H1 (cell line): ENCODE measurements at regions not wholly inside any gene's neighbourhood (a gene's known extent, or its start where the extent isn't known, plus 50 kb on each side); places are given as distances from the start of the nearest gene placed in this dataset.
A peak's percentile ranks its signal among the peaks of the same experiment; 100 is the strongest.

ENCODE experiments used
- CTCF ChIA-PET: fragments of 300-600 bp; sonication (Branson Sonifier 250); formaldehyde crosslinking; loops from one replicate; lab custom pipeline; 2021; ENCODE audit not compliant: partially characterized antibody; lab: Charles Lee
- POLR2A ChIA-PET: fragments of 300-600 bp; sonication (Branson Sonifier 250); formaldehyde crosslinking; loops from one replicate; lab custom pipeline; 2021; ENCODE audit warnings: inconsistent platforms; ENCODE audit not compliant: partially characterized antibody; lab: Charles Lee
- DNase-seq, 2 experiments: peaks; one replicate each; pipeline versions ENCODE4 v3.0.0 to v3.0.0-alpha.2; 2010 to 2022; ENCODE audit warnings: low spot score in 2 of 2, low read depth in 1 of 2, mixed read lengths in 1 of 2
- FAIRE-seq: peaks from 2 replicates; lab custom pipeline; 2011; peaks lifted over from hg19 to GRCh38; lab: Jason Lieb, UNC
- H2AFZ ChIP-seq: 2 replicates; pipeline ENCODE4 v1.8.1; 2012; ENCODE audit warnings: low read length, inconsistent platforms
- H2AK5ac ChIP-seq: 2 replicates; pipeline ENCODE4 v1.6.1; 2013; ENCODE audit warnings: low read depth, low read length
- H2BK120ac ChIP-seq: replicated peaks from 2 replicates; pipeline ENCODE3; 2013; ENCODE audit warnings: low read depth, low read length, inconsistent platforms
- H2BK12ac ChIP-seq: 2 replicates; pipeline ENCODE4 v1.6.1; 2013; ENCODE audit warnings: low read depth, low read length
- H2BK15ac ChIP-seq: 2 replicates; pipeline ENCODE4 v1.6.1; 2013; ENCODE audit warnings: low read length
- H2BK20ac ChIP-seq: 2 replicates; pipeline ENCODE4 v1.6.1; 2013; ENCODE audit warnings: low read length
- H2BK5ac ChIP-seq: 2 replicates; pipeline ENCODE4 v1.6.1; 2013; ENCODE audit warnings: low read depth, low read length
- H3K14ac ChIP-seq: 2 replicates; pipeline ENCODE4 v1.6.1; 2013; ENCODE audit warnings: inconsistent platforms; ENCODE audit not compliant: insufficient read length
- H3K18ac ChIP-seq: 2 replicates; pipeline ENCODE4 v1.6.1; 2013; ENCODE audit warnings: low read length; ENCODE audit errors: extremely low read depth
- H3K23ac ChIP-seq: 2 replicates; pipeline ENCODE4 v1.6.1; 2013; ENCODE audit warnings: inconsistent platforms; ENCODE audit not compliant: insufficient read length
- H3K23me2 ChIP-seq: 2 replicates; pipeline ENCODE4 v1.6.1; 2013; ENCODE audit warnings: low read depth, low read length
- H3K27ac ChIP-seq: 2 replicates; pipeline ENCODE4 v1.6.1; 2011; ENCODE audit warnings: low read depth, low read length, inconsistent platforms
- H3K27me3 ChIP-seq, 4 experiments: replicated peaks in 1 of 4; 1 replicate in 1 of 4; 2 replicates in 3 of 4; pipeline versions ENCODE4 v1.6.1 to v1.8.1; 2011 to 2013; ENCODE audit warnings: low read length in 3 of 4, mild to moderate bottlenecking in 3 of 4, inconsistent platforms in 2 of 4, mixed read lengths in 2 of 4, moderate library complexity in 1 of 4; ENCODE audit not compliant: control insufficient read depth in 3 of 4, insufficient read depth in 3 of 4; ENCODE audit errors: extremely low read depth in 1 of 4
- H3K36me3 ChIP-seq, 4 experiments: 2 replicates each; pipeline versions ENCODE4 v1.6.1 to v1.8.1; 2011 to 2013; ENCODE audit warnings: mild to moderate bottlenecking in 4 of 4, low read length in 3 of 4, moderate library complexity in 2 of 4, control low read depth in 1 of 4, inconsistent platforms in 1 of 4; ENCODE audit not compliant: insufficient read depth in 4 of 4, control insufficient read depth in 2 of 4
- H3K4ac ChIP-seq: replicated peaks from 2 replicates; pipeline ENCODE3; 2013; ENCODE audit warnings: low read length, low read depth, mixed read lengths, inconsistent platforms; ENCODE audit not compliant: insufficient read length
- H3K4me1 ChIP-seq, 4 experiments: replicated peaks in 1 of 4; 1 replicate in 1 of 4; 2 replicates in 3 of 4; pipeline versions ENCODE4 v1.6.1 to v1.8.1; 2011 to 2013; ENCODE audit warnings: low read length in 3 of 4, inconsistent platforms in 2 of 4, mixed read lengths in 1 of 4; ENCODE audit not compliant: insufficient read depth in 4 of 4, control insufficient read depth in 3 of 4
- H3K4me2 ChIP-seq, 2 experiments: 2 replicates each; pipeline versions ENCODE4 v1.6.1 to v1.8.1; 2011 to 2013; ENCODE audit warnings: low read depth in 2 of 2, low read length in 2 of 2, control low read depth in 1 of 2, inconsistent platforms in 1 of 2, mild to moderate bottlenecking in 1 of 2; ENCODE audit not compliant: insufficient read depth in 1 of 2
- H3K4me3 ChIP-seq, 4 experiments: fragments of 200-600, 300-600 bp in 1 of 4; sonication (generic), shearing (Covaris generic), sonication (Bioruptor Twin) in 1 of 4; 2 replicates each; pipeline versions ENCODE4 v1.5.1 to v1.8.1; 2011 to 2016; ENCODE audit warnings: low read length in 4 of 4, low read depth in 3 of 4, control low read depth in 2 of 4, inconsistent platforms in 2 of 4, mild to moderate bottlenecking in 2 of 4, mixed read lengths in 1 of 4, moderate library complexity in 1 of 4; ENCODE audit not compliant: insufficient read depth in 2 of 4; ENCODE audit errors: extremely low read depth in 1 of 4
- H3K56ac ChIP-seq: replicated peaks from 2 replicates; pipeline ENCODE3; 2013; ENCODE audit warnings: low read depth, mild to moderate bottlenecking, mixed read lengths, low read length, inconsistent platforms; ENCODE audit not compliant: insufficient read length
- H3K79me1 ChIP-seq: 2 replicates; pipeline ENCODE4 v1.6.1; 2013; ENCODE audit warnings: low read depth, low read length, control low read depth
- H3K79me2 ChIP-seq, 2 experiments: 2 replicates each; pipeline versions ENCODE4 v1.6.1 to v1.8.1; 2012 to 2013; ENCODE audit warnings: low read length in 2 of 2, mild to moderate bottlenecking in 2 of 2, inconsistent platforms in 1 of 2; ENCODE audit not compliant: insufficient read depth in 2 of 2, control insufficient read depth in 1 of 2
- H3K9ac ChIP-seq, 4 experiments: replicated peaks in 1 of 4; 1 replicate in 1 of 4; 2 replicates in 3 of 4; pipeline versions ENCODE4 v1.6.1 to v1.8.1; 2011 to 2013; ENCODE audit warnings: low read depth in 3 of 4, low read length in 3 of 4, control low read depth in 2 of 4, mild to moderate bottlenecking in 2 of 4, moderate library complexity in 2 of 4, inconsistent platforms in 1 of 4; ENCODE audit errors: extremely low read depth in 1 of 4
- H3K9me3 ChIP-seq, 2 experiments: 2 replicates each; pipeline versions ENCODE4 v1.6.1 to v1.8.1; 2012 to 2013; ENCODE audit warnings: mild to moderate bottlenecking in 2 of 2, moderate library complexity in 2 of 2, control low read depth in 1 of 2, inconsistent platforms in 1 of 2, low read depth in 1 of 2, low read length in 1 of 2, mixed read lengths in 1 of 2; ENCODE audit not compliant: insufficient read depth in 2 of 2
- H4K20me1 ChIP-seq, 2 experiments: replicated peaks in 1 of 2; 2 replicates each; pipeline versions ENCODE3 to v1.8.1; 2011 to 2013; ENCODE audit warnings: inconsistent platforms in 2 of 2, low read length in 2 of 2, mild to moderate bottlenecking in 1 of 2; ENCODE audit not compliant: insufficient read depth in 2 of 2, control insufficient read depth in 1 of 2
- H4K5ac ChIP-seq: 2 replicates; pipeline ENCODE4 v1.6.1; 2013; ENCODE audit warnings: low read length, low read depth, mixed read lengths, inconsistent platforms; ENCODE audit not compliant: insufficient read length
- H4K8ac ChIP-seq: 2 replicates; pipeline ENCODE4 v1.8.0; 2013; ENCODE audit warnings: mild to moderate bottlenecking, moderate library complexity, low read length, inconsistent platforms; ENCODE audit not compliant: insufficient read depth; ENCODE audit errors: extremely low read depth
- H4K91ac ChIP-seq: replicated peaks from 2 replicates; pipeline ENCODE3; 2013; ENCODE audit warnings: low read length, mixed read lengths, inconsistent platforms; ENCODE audit not compliant: insufficient read length
- BRCA1 ChIP-seq: IDR thresholded peaks from 2 replicates; pipeline ENCODE4 v1.6.1; 2012; ENCODE audit warnings: low read depth, low read length, improper control_type of control experiment
- CEBPB ChIP-seq: IDR thresholded peaks from 2 replicates; pipeline ENCODE4 v1.6.1; 2012; ENCODE audit warnings: low read depth, low read length
- CREB1 ChIP-seq: IDR thresholded peaks from 2 replicates; pipeline ENCODE4 v1.6.1; 2012; ENCODE audit warnings: inconsistent platforms
- EP300 ChIP-seq, 2 experiments: IDR thresholded peaks; 1 replicate in 1 of 2; 2 replicates in 1 of 2; pipeline ENCODE4 v1.6.1; 2011 to 2012; ENCODE audit warnings: low read depth in 2 of 2, low read length in 2 of 2, mild to moderate bottlenecking in 2 of 2, borderline replicate concordance in 1 of 2, inconsistent platforms in 1 of 2, moderate library complexity in 1 of 2
- KDM4A ChIP-seq: IDR thresholded peaks from one replicate; pipeline ENCODE4 v1.7.1; 2012; ENCODE audit warnings: low read depth, mild to moderate bottlenecking, moderate library complexity, low read length, inconsistent platforms; ENCODE audit not compliant: severe bottlenecking
- NANOG ChIP-seq: IDR thresholded peaks from 2 replicates; pipeline ENCODE4 v1.6.1; 2011; ENCODE audit warnings: low read length, low read depth, mild to moderate bottlenecking, inconsistent platforms; ENCODE audit not compliant: insufficient read depth, poor library complexity, severe bottlenecking
- RXRA ChIP-seq: IDR thresholded peaks from 2 replicates; pipeline ENCODE4 v1.6.1; 2011; ENCODE audit warnings: low read depth, mild to moderate bottlenecking, low read length, moderate library complexity; ENCODE audit not compliant: insufficient read depth
- SIX5 ChIP-seq: IDR thresholded peaks from 2 replicates; pipeline ENCODE4 v1.6.1; 2011; ENCODE audit warnings: mild to moderate bottlenecking, low read depth, low read length
- SP4 ChIP-seq: IDR thresholded peaks from 2 replicates; pipeline ENCODE4 v1.6.1; 2012; ENCODE audit warnings: low read length, inconsistent platforms
- TAF7 ChIP-seq: optimal IDR thresholded peaks from 2 replicates; pipeline ENCODE3; 2011; ENCODE audit warnings: low read depth, mild to moderate bottlenecking, inconsistent platforms, low read length, moderate library complexity, borderline replicate concordance
- TF ChIP-seq, protein P1 (sequence below), 3 experiments: IDR thresholded peaks; 1 replicate in 2 of 3; 2 replicates in 1 of 3; pipeline versions ENCODE4 v1.5.1 to v1.6.1; 2011; ENCODE audit warnings: low read length in 3 of 3, mild to moderate bottlenecking in 3 of 3, inconsistent platforms in 2 of 3, low read depth in 1 of 3, moderate library complexity in 1 of 3; ENCODE audit not compliant: insufficient read depth in 1 of 3; ENCODE audit errors: control extremely low read depth in 1 of 3

DNA sequence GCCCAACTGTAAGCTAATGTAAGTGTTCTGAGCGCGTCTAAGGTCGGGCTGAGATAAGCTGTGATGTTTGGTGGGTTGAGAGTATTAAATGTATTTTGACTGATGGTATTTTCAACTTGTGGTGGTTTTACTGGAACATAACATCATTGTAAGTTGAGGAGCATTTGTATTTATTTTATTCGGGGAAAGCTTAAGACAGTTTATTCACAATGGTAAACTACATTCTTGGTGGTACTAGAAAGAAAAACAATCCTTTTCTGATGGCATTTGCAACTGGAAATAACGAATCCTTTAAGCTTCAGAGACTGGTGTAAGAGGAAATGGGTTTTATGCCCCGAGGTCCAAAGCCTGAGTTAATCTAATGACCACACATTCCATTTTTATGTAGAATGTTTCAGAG is 283.3 kb upstream of the NETO1 start (continued):
- no peak for TF ChIP-seq TAF7

DNA sequence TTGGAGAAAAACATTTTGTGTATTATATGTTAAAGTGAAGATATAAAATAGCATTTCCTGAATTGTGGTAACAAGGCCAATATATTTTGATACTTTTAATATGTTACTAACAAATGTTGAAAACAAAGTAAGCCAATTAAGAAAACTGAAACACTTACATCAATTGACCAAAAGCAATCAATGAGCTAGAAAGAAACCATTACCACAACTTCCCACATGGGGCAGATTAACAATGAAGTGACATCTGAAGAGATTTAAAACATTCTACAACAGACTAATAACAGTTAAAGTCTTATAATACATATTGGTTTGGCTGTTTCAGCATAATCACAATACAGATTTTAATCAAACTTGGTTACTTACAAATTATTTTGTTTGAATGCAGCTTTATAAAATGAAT is 282.4 kb upstream of the NETO1 start:
- POLR2A ChIA-PET = no interaction called here
- no peak for FAIRE-seq
- H3K4me3 ChIP-seq = no peak overlapping the region
- TF ChIP-seq SIX5 = no peak
- TF ChIP-seq, protein P1, sequence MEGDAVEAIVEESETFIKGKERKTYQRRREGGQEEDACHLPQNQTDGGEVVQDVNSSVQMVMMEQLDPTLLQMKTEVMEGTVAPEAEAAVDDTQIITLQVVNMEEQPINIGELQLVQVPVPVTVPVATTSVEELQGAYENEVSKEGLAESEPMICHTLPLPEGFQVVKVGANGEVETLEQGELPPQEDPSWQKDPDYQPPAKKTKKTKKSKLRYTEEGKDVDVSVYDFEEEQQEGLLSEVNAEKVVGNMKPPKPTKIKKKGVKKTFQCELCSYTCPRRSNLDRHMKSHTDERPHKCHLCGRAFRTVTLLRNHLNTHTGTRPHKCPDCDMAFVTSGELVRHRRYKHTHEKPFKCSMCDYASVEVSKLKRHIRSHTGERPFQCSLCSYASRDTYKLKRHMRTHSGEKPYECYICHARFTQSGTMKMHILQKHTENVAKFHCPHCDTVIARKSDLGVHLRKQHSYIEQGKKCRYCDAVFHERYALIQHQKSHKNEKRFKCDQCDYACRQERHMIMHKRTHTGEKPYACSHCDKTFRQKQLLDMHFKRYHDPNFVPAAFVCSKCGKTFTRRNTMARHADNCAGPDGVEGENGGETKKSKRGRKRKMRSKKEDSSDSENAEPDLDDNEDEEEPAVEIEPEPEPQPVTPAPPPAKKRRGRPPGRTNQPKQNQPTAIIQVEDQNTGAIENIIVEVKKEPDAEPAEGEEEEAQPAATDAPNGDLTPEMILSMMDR (IDR thresholded peaks at IDR 0.05; ENCODE audit: control extremely low read depth in 1 of 3, insufficient read depth in 1 of 3, low read depth in 1 of 3, low read length in 3 of 3) = peak in 1 of 3 experiments; percentile 25; a peak in 1 of 4 replicates
- TF ChIP-seq SP4 = no peak
- no peak for TF ChIP-seq TAF7
- no peak for TF ChIP-seq NANOG
- TF ChIP-seq EP300 (IDR thresholded peaks at IDR 0.05; ENCODE audit: borderline replicate concordance in 1 of 2, low read depth in 2 of 2, low read length in 2 of 2) = no peak
- no peak for TF ChIP-seq RXRA
- no peak for TF ChIP-seq CREB1
- no peak for TF ChIP-seq BRCA1
- no peak for TF ChIP-seq KDM4A
- TF ChIP-seq CEBPB = no peak

More for the DNA sequence above, 282.4 kb upstream of the NETO1 start:
- no peaks in the 10 kb centered on the region for H3K79me1 ChIP-seq
- CTCF ChIA-PET = interaction anchor here (0.8 to 3.0 kb wide), 7 partner anchors 9 to 452 kb away, joined by 4 to 17 read pairs (median 5); no protein-coding TSS in a partner anchor
- H3K56ac ChIP-seq = no peak overlapping the region
- H3K4me1 ChIP-seq = no peaks in the 10 kb centered on the region
- H3K79me2 ChIP-seq = no peaks in the 10 kb centered on the region
- no peak overlapping the region for H3K9ac ChIP-seq
- H2BK12ac ChIP-seq = no peak overlapping the region
- no peak overlapping the region for H4K91ac ChIP-seq
- H3K18ac ChIP-seq = no peak overlapping the region
- H2BK15ac ChIP-seq = no peak overlapping the region
- H2AFZ ChIP-seq = no peak overlapping the region
- no peak overlapping the region for H2AK5ac ChIP-seq
- H3K4me2 ChIP-seq = no peak overlapping the region
- H3K14ac ChIP-seq = no peak overlapping the region
- H3K36me3 ChIP-seq = no peaks in the 10 kb centered on the region
- no peak overlapping the region for H4K5ac ChIP-seq
- no peak overlapping the region for H4K8ac ChIP-seq
- no peak overlapping the region for H2BK20ac ChIP-seq
- H4K20me1 ChIP-seq = no peaks in the 10 kb centered on the region
- no peak overlapping the region for H3K23ac ChIP-seq
- no peak overlapping the region for H2BK120ac ChIP-seq
- H3K27me3 ChIP-seq = no peaks in the 10 kb centered on the region
- no peak overlapping the region for H3K4ac ChIP-seq
- H3K9me3 ChIP-seq = no peaks in the 10 kb centered on the region
- no peak for DNase-seq
- no peak overlapping the region for H2BK5ac ChIP-seq
- H3K23me2 ChIP-seq = no peaks in the 10 kb centered on the region
- no peak overlapping the region for H3K27ac ChIP-seq
